OCI-LY3 (cell line): ENCODE measurements at regions not wholly inside any gene's neighbourhood (a gene's known extent, or its start where the extent isn't known, plus 50 kb on each side); places are given as distances from the start of the nearest gene placed in this dataset.

ENCODE experiments used
- H2AFZ ChIP-seq: fragments of 200-600, 300-600 bp; shearing (Covaris generic); 2 replicates; pipeline ENCODE4 v1.6.0; 2014; ENCODE audit warnings: antibody characterized with exemption, low read depth, low read length
- H3K27ac ChIP-seq: fragments of 200-600, 300-600 bp; sonication (generic); 2 replicates; pipeline ENCODE4 v1.5.1; 2014; ENCODE audit warnings: mild to moderate bottlenecking, low read length, moderate library complexity, mixed read lengths
- H3K27me3 ChIP-seq: fragments of 200-600, 300-600 bp; sonication (generic); 2 replicates; pipeline ENCODE4 v1.6.1; 2014; ENCODE audit warnings: low read depth, low read length, mixed read lengths
- H3K36me3 ChIP-seq: fragments of 200-600, 300-600 bp; sonication (generic); replicated peaks from 2 replicates; pipeline ENCODE3; 2014; ENCODE audit warnings: low read depth, low read length, mixed read lengths
- H3K4me1 ChIP-seq: fragments of 300-600, 200-600 bp; sonication (generic); 2 replicates; pipeline ENCODE4 v1.6.1; 2014; ENCODE audit warnings: low read length, mixed read lengths
- H3K4me2 ChIP-seq: fragments of 200-600, 300-600 bp; sonication (generic); 2 replicates; pipeline ENCODE4 v1.6.1; 2014; ENCODE audit warnings: low read length, mixed read lengths
- H3K4me3 ChIP-seq: fragments of 300-600, 200-600 bp; sonication (generic); 2 replicates; pipeline ENCODE4 v1.5.1; 2014; ENCODE audit warnings: antibody characterized with exemption, mild to moderate bottlenecking, low read length, moderate library complexity
- H3K79me2 ChIP-seq: fragments of 300-600, 200-600 bp; shearing (Covaris generic); 2 replicates; pipeline ENCODE4 v1.6.1; 2014; ENCODE audit warnings: mild to moderate bottlenecking, low read length, mixed read lengths
- H3K9ac ChIP-seq: fragments of 300-600, 200-600 bp; shearing (Covaris generic); 2 replicates; pipeline ENCODE4 v1.6.0; 2014; ENCODE audit warnings: mild to moderate bottlenecking, low read length, moderate library complexity
- H3K9me3 ChIP-seq: fragments of 200-600, 300-600 bp; shearing (Covaris generic); 2 replicates; pipeline ENCODE4 v1.6.1; 2014; ENCODE audit warnings: low read length, mixed read lengths; ENCODE audit not compliant: insufficient read depth
- H4K20me1 ChIP-seq: fragments of 200-600, 300-600 bp; sonication (generic); 2 replicates; pipeline ENCODE4 v1.6.1; 2016; ENCODE audit warnings: low read length, mixed read lengths; ENCODE audit not compliant: insufficient read depth
- EZH2phosphoT487 ChIP-seq: fragments of 200-600 bp; shearing (Covaris generic); IDR thresholded peaks from 2 replicates; pipeline ENCODE4 v1.6.1; 2018; ENCODE audit warnings: antibody characterized with exemption, mixed run types, low read depth
- TF ChIP-seq, protein P1 (sequence below): fragments of 200-600, 300-600 bp; sonication (generic); IDR thresholded peaks from 2 replicates; pipeline ENCODE4 v1.5.1; 2014; ENCODE audit warnings: antibody characterized with exemption, low read length, low read depth

DNA sequence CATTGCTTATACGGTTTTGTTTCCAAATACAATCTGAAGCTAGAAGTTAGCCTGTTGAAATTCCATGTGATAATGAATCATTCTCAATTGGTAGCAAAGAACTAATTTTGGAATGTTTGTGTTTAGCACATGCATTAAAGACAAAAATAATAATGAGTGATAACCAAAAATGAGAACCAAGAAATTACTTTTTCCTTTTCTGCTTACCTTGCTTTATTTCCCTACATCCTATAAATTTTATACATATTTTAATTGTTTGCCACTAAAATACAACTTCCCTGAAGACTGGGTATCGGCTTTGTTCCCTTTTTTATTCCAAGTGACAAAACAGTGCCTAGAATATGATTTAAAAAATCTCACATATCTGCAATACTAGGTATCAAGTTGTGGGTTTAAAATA, 203.8 kb upstream of the TACR3 start:
- H2AFZ ChIP-seq = no peak overlapping the region
- no peak overlapping the region for H3K9ac ChIP-seq
- H4K20me1 ChIP-seq = no peaks in the 10 kb centered on the region
- H3K27ac ChIP-seq = no peak overlapping the region
- H3K4me2 ChIP-seq = no peak overlapping the region
- no peaks in the 10 kb centered on the region for H3K4me1 ChIP-seq
- no peaks in the 10 kb centered on the region for H3K36me3 ChIP-seq
- H3K9me3 ChIP-seq = no peaks in the 10 kb centered on the region
- H3K79me2 ChIP-seq = no peaks in the 10 kb centered on the region
- H3K27me3 ChIP-seq = no peaks in the 10 kb centered on the region
- no peak overlapping the region for H3K4me3 ChIP-seq
- no peak for TF ChIP-seq EZH2phosphoT487
- TF ChIP-seq, protein P1, sequence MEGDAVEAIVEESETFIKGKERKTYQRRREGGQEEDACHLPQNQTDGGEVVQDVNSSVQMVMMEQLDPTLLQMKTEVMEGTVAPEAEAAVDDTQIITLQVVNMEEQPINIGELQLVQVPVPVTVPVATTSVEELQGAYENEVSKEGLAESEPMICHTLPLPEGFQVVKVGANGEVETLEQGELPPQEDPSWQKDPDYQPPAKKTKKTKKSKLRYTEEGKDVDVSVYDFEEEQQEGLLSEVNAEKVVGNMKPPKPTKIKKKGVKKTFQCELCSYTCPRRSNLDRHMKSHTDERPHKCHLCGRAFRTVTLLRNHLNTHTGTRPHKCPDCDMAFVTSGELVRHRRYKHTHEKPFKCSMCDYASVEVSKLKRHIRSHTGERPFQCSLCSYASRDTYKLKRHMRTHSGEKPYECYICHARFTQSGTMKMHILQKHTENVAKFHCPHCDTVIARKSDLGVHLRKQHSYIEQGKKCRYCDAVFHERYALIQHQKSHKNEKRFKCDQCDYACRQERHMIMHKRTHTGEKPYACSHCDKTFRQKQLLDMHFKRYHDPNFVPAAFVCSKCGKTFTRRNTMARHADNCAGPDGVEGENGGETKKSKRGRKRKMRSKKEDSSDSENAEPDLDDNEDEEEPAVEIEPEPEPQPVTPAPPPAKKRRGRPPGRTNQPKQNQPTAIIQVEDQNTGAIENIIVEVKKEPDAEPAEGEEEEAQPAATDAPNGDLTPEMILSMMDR = no peak

GRCh38 chr4:103918214-103918613, 198.4 kb upstream of the TACR3 start:
- Histone ChIP-seq H3K79me2 (no peaks in the 10 kb centered on the region), H3K36me3 (no peaks in the 10 kb centered on the region), H3K4me1 (no peaks in the 10 kb centered on the region), H4K20me1 (no peaks in the 10 kb centered on the region), H3K4me2 (no peak overlapping the region), H3K27ac (no peak overlapping the region), H2AFZ (no peak overlapping the region), H3K9me3 (no peaks in the 10 kb centered on the region), H3K4me3 (no peak overlapping the region), H3K27me3 (no peaks in the 10 kb centered on the region), H3K9ac (no peak overlapping the region)
- TF ChIP-seq EZH2phosphoT487 = no peak
- TF ChIP-seq, protein P1 = no peak

- Histone ChIP-seq H3K4me3 (no peak overlapping the region), H3K4me2 (no peak overlapping the region), H2AFZ (no peak overlapping the region), H3K36me3 (no peaks in the 10 kb centered on the region), H3K27me3 (no peaks in the 10 kb centered on the region), H3K27ac (no peak overlapping the region), H3K79me2 (no peaks in the 10 kb centered on the region), H3K9ac (no peak overlapping the region), H4K20me1 (no peaks in the 10 kb centered on the region), H3K4me1 (no peaks in the 10 kb centered on the region), H3K9me3 (no peaks in the 10 kb centered on the region)
- TF ChIP-seq, protein P1 = peak; percentile 70
- no peak for TF ChIP-seq EZH2phosphoT487
These were observed 195.6 kb upstream of the TACR3 start for GRCh38 chr4:103915224-103915869.

DNA sequence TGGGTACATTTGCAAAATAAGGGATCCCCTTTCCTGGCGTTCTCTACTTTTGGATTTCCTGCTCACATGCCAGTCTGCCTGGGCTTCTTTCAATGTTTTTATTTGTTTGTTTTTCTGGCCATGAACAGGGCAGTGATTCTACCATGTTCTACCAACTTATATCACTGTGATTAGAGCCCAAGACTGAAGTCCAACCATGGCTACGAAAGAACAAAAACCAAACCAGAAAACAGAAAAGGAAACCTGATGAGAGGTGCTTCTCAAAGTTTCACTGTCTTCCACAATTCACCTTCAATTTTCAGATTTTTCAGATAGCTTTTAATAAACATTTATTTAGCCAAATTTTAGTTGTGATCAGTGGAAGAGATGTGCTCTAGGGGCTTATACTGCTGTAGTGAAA, 187.6 kb upstream of the TACR3 start:
- Histone ChIP-seq H3K27ac (no peak overlapping the region), H3K36me3 (no peaks in the 10 kb centered on the region), H3K27me3 (no peaks in the 10 kb centered on the region), H3K4me2 (no peak overlapping the region), H3K4me3 (no peak overlapping the region), H3K9ac (no peak overlapping the region), H3K79me2 (no peaks in the 10 kb centered on the region), H3K4me1 (peaks cover 4% of the 10 kb centered on the region; the same call in 1 of the 2 replicates), H3K9me3 (no peaks in the 10 kb centered on the region), H4K20me1 (no peaks in the 10 kb centered on the region), H2AFZ (no peak overlapping the region)
- TF ChIP-seq, protein P1 = no peak
- TF ChIP-seq EZH2phosphoT487 = no peak
